COLO668 (cell line): ENCODE measurements at regions not wholly inside any gene's neighbourhood (a gene's known extent, or its start where the extent isn't known, plus 50 kb on each side); places are given as distances from the start of the nearest gene placed in this dataset.

Experiments
- DNase-seq: peaks from one replicate; lab custom pipeline; 2025; ENCODE audit not compliant: unreplicated experiment; lab: John Stamatoyannopoulos, UW

DNA sequence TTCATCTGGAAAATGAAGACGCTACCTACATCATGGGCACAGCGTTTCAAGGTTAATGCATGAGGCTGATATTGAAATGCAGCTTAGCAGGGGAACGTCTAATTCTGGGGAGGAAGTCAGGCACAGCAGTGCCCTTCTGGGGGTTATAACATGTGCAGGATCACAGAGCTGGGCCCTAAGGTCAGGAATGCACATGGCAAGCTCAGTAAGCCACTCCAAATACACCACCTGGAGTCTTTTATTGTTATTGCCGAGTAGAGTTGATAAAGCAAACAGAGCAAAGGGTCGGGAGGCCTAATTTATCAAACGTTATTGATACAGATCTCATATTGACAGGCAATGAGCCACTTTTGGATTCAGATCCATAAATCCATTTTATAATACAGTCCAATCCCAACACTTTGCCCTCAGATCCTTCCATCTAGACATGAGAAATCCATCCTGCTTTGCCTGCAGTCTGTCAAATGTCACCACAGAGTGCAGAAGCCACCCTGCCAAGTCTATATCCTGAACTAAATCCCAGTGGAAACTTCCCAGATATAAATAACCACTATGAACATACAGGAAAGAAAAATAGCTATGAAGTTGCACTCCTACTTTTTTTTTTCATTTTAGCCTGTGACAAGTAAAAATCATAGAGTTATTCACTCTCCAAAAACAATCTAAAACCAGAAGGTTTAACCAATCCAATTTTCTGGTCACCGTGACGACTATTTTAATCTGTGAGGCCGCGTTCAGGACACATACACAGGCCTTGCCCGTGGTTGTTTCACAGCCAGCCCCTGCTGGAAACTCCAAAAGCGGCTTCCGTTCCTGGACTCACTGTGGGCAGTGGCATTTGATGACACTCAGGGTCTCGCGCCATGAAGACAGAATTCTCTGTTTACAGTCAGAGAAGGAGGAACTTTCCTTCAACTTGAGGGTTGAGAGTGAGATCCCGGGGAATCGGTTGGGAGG lies 335.4 kb downstream of the DHX15 start:
- DNase-seq, result no peak

DNA sequence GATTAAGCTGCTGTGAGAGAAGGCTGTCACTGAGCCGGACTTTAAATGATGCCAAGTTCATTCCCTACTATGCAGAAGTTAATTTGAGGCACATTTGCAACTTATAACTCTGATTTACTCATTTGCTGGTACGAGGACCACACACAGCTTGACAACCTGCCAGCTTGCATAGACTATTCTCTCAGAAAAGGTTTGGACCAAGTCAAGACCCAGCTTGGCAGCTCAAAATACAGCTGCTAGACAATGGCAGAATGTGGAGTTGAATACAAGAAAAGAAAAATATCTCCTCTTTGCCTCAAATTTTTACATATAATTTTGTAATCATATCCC lies 338.9 kb downstream of the DHX15 start:
- no peak for DNase-seq

DNA sequence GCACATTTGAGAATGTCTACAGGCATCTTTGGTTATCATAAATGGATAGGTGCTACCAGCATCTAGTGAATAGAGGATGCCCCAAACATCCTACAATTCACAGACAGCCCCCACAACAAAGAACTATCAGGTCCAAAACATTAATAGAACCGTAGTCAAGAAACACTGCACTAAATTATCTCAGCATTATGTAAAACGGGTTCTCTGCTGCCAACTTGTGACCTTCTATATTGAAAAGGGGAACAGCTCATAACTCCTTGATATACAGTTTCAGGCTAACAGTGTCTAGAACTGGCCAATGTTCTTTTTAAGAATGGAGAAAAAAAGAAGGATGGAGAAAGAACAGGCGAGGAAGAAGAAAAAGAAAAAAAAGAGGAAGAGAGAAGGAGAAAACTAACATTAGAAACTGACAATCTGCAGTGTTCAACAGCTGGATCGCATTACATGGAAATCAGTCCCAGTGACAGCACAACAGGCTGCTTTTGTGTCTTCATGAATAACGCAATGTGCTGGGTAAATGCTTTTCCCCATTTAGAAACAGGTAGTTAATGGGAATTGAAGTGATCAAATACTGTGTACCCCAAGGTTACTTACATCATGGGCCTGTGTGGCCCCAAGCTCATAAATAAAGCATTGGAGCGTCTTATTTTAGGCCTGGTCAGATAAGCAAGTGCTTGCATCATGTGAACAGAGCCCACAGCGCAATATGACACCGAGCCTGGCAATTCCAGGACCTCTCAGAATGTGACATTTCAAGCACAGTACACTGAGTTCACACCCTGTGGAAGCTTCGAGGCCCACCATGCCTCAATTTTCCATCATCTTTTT lies 339.5 kb downstream of the DHX15 start:
- no peak for DNase-seq

DNA sequence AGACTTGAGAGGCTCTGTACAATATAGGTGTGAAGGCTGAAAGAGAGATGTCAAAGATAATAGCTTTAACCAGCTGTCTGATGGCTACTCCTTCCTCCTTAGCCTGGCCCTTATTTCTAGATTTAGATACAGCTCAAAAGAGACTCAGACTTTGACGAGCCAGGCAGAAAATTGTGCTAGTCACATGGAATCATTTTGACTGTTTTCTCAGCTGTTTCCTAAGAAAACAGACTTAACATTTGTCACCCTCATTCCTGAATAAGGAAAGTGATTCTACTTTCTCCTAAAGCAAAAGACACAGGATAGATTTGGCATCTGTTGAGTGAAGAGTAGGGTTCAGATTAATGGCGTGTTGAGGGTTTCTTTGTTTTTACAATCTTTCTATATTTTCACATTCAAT lies 340.7 kb downstream of the DHX15 start:
- DNase-seq, result no peak

GRCh38 chr4:24241511-24241910 lies 342.8 kb downstream of the DHX15 start:
- DNase-seq, result no peak

DNA sequence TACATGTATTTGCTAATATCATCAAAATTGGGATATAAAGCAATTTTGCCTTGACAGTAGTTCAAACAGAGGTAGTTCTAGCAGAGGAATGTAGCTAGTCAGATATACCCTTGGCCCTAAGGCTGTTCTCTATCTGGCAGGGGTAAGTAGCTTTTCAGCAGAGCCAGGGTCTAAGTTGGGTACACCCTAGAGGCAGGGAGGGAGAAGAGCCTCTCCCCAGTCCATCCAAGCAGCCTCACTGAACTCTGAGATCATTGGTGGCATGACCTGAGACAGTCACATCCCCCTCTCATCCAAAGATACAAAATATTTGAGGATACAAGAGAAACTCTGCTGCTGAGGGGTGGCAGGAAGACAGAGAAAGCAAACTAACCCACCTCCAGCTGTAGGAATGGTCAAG lies 343.7 kb downstream of the DHX15 start:
- no peak for DNase-seq

GRCh38 chr4:24237709-24238108 lies 346.6 kb downstream of the DHX15 start:
- no peak for DNase-seq

GRCh38 chr4:24236532-24236931 lies 346.7 kb upstream of the PPARGC1A start:
- DNase-seq, result no peak

DNA sequence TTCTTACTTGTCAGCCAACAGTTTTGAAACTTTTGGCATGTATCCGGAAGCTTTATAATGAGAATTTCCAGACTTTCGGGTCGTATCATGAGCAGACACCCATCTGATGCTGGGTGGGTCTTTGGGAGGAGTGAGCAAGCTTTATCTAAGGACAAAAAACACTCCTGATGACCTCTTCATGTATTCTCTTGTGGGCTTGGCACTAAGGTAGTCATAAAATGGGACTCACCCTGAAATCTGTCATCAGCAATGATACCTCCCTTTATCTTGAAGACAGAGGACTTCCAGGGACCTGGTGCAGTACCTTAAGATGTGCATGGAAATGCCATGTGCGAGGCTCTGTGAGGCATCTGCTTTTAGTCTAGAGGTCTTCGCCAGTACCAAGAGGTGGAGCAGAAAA lies 346.3 kb upstream of the PPARGC1A start:
- DNase-seq, result no peak

DNA sequence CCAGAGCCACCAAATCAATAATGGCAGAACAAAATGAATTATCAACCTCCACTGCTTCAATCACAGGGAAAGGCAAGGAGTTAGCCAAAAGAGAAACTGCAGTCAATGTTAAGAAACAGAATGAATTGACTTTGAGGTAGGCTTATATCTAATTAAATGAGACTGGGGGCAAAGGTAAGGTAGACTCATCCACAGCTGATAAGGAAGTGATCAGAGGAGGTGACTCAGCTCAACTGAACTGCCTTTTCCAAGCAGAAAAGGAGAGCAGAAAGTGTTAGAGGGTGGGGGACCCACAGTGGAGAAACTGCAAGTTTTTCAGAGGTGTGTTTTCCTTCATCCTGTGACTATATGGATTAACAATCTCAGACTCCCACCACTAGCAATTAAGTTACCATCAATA lies 345.8 kb upstream of the PPARGC1A start:
- DNase-seq, result no peak

GRCh38 chr4:24234288-24234848 lies 344.5 kb upstream of the PPARGC1A start:
- no peak for DNase-seq

- DNase-seq, result no peak
Measured at GRCh38 chr4:24230955-24231354, 341.1 kb upstream of the PPARGC1A start.

GRCh38 chr4:24229978-24230377 lies 340.1 kb upstream of the PPARGC1A start:
- no peak for DNase-seq

GRCh38 chr4:24228692-24229091 lies 338.8 kb upstream of the PPARGC1A start:
- DNase-seq, result no peak

DNA sequence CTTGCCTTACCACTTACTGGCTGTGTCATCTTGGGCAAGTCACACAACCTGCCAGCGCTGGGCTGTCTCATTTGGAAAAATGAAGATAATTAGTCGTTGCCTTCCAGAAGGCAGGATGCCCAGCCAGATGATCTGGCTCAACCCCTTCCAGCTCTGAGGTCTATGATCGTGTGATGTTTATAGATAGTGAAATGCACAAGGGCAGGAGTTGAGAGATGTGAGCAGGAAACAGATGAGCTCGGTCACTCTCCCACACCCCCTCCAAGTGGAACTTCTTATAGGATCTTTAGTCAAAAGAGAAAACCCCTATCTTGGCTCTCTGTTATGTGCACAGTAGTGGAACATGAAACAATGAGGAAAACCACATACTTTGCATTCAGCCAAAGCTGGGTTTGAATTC lies 336.8 kb upstream of the PPARGC1A start:
- DNase-seq, result no peak

- DNase-seq, result no peak
Measured at GRCh38 chr4:24226023-24226422, 336.2 kb upstream of the PPARGC1A start.

DNA sequence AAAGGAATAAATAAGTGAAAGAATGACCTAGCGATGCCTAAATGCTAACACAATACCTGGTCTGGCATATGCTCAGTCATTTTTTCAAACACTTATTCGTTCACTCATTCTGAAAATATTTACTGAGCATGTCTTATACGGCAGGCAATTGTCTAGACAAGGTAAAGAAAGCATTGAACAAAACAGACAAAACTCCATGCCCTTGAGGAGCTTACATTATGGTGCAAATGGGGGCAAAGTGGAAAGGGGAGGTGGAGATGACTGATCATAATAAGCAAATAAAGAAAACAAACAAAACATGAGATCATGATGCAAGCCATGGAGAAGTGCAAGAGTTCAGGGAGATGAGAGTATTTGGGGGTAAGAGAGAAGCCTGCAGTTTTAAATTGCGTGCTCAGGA lies 334.6 kb upstream of the PPARGC1A start:
- no peak for DNase-seq

GRCh38 chr4:24219209-24219608 lies 329.4 kb upstream of the PPARGC1A start:
- no peak for DNase-seq

DNA sequence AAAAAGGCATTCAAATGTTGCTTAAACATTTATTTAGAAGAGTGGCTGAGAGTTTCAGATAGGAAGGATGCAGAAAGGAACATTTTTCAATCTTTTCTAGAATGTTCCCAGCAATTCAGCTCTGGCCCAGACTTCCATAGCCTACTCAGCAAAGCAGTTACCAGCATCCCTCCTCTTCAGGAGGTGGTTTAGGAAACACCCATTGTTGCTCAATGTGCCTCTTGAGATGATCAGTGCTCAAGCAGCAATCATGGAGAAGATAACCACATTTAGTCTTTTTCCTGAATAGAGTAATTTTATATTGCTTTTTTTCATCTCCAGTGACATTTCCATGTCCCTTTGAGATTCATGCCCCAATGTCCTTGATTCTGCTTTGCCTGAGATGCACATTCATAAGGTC lies 328.7 kb upstream of the PPARGC1A start:
- DNase-seq, result no peak

- no peak for DNase-seq
Measured at GRCh38 chr4:24214796-24215195, 324.9 kb upstream of the PPARGC1A start.

- DNase-seq, result no peak
Measured at GRCh38 chr4:24213961-24214360, 324.1 kb upstream of the PPARGC1A start.

GRCh38 chr4:24212642-24213041 lies 322.8 kb upstream of the PPARGC1A start:
- no peak for DNase-seq
